NCI-H2196 (cell line): ENCODE measurements at regions not wholly inside any gene's neighbourhood (a gene's known extent, or its start where the extent isn't known, plus 50 kb on each side); places are given as distances from the start of the nearest gene placed in this dataset.
"Not testable (repeated sequence)": the region's sequence is repeated elsewhere in the genome, so short reads cannot be mapped to it uniquely, and the experiment has no call there.

ENCODE experiments used
- DNase-seq: peaks from one replicate; lab custom pipeline; 2025; ENCODE audit not compliant: unreplicated experiment; lab: John Stamatoyannopoulos, UW

DNA sequence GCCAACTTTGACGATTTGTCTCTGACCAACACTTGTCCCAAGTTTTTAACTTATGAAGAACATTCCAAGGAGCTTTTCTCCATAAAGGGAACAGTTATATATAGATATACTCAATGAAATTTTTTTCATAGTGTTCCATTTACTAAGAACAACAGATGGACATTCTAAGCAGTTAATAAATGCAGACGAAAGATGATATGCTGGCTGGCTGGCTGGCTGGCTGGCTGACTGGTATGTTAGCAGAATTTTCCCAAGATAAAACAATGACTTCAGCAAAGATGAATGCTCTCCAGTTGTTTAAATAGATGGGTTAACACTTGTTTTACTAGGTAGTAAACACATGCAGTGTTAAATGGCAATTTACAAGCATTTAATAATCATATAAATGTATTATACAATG lies 62.2 kb downstream of the SPANXN3 start:
- no peak for DNase-seq

DNA sequence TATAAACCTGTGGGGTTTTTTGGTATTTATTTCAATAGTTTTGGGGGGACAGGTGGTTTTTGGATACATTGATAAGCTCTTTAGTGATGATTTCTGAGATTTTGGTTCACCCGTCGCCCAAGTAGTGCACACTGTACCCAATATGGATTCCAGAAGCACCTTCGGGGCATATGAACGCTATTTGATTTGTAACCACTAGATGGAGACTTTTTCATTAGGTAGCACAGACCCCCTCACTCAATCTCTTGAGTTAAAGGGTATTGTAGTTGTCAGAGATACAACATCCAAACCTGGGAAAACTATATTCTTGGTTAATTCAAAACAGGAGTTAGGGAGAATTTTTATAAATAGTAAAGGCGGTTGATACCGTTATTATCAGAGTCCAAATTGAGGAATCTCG lies 79.8 kb downstream of the SPANXN3 start:
- peak; percentile 0 for DNase-seq

DNA sequence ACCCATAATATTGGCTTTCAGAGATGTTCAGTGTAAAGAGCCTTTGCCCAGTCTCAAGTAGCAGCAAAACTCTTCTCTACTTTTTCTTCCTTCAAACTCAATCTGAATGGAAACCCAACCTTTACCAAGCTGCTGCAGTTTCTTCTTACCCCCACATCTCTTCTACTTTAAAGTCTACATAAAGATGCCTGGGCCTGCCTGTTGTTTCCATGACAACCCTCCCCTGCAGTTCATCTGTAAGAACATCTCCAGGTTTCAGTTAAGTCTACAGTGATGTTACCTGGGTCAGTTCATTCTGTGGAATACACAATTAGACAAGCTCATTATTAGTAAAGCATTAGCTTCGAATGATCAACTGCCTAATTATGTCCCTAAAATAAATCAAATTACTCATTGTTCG lies 81.4 kb downstream of the SPANXN3 start:
- no peak for DNase-seq

DNA sequence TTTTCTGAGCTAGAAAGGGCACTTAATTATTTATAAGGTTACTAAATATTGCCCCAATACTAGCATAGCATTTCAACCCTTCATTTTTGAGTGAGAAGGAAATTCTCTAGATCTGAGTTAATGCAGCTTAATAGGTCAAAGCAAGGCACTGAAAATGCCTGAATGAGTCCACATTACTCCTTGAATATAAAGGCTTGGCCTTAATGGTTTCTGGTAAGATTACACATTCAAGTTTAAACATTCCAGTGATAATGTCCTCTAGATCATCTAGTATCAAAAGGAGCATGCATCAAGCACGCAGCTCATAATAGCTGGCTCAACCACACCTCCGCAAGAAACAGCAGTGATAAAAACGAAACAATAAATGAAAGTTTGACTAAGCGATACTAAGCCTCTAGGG lies 87.5 kb downstream of the SPANXN3 start:
- no peak for DNase-seq

DNA sequence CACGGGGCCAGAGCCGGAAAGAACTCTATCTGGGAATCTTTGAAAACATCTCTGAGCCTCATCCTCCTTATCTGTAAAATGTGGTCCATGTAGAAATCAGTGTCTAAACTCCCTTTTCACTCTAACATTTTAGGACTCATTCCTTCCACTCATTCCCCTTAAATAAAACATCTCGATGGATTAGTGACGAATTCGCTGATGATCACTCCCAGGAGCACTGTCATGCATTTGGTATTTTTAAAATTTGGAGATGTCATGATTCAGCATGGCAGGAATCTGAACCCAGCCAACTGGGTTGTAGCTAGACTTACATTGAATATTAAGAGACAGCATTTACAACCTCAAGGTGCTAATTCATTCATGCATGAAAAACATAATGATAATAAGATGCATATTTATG lies 88.1 kb downstream of the SPANXN3 start:
- DNase-seq = no peak

DNA sequence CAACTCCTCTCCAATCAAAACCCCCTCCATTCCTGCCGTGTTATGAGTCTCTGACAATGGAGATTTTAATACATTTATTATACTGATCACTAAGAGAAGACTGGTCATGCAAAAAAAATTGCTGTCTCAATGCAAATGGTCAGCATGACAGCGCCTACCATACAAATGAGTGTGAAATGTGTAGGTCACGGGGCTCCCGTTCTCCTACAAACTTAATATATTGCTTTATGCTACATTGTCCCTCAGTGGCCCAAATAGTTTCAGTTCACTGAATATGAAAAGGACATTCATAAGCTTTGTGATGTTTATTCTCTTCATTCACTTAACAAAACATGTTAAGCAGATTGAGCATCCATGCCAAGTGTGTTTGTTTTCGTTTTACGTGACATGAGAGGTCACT lies 116.1 kb downstream of the SPANXN3 start:
- no peak for DNase-seq

DNA sequence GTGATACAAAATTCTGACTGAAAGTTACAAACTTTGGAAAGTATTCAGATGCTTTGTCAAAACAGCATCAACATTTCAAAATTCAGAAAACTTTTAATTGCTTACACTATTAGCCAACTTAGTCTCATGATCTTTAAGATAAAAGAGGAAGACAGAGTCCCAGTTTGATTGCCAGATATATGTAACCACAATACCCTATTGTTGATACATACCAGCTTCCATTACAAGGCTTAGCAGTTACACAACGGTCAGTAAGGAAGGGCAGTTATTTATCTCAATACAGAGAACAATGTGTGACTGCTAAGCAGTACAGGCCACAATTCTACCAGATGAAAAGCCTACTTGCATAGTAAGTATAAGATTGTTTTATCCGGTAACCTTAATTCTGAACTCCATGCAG lies 138.4 kb downstream of the SPANXN3 start:
- DNase-seq = no peak

DNA sequence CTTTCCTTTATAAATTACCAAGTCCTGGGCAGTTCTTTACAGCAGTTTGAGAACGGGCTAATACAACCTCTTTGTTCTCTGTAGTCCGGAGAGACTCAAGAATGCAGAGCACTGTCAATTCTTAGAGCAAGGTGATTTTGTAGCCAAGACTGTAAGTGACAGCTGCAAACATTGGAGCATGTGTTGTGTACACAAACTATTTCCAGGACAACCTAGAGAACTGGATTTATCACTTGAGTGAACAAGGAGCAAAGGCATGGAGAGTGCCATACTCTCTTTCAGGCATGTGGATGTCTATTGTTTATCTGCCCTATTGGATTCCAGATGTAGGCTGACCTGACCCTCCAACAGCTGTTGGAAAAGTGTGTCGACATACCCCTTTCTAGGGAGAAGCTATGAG lies 153.9 kb downstream of the SPANXN3 start:
- DNase-seq = no peak

DNA sequence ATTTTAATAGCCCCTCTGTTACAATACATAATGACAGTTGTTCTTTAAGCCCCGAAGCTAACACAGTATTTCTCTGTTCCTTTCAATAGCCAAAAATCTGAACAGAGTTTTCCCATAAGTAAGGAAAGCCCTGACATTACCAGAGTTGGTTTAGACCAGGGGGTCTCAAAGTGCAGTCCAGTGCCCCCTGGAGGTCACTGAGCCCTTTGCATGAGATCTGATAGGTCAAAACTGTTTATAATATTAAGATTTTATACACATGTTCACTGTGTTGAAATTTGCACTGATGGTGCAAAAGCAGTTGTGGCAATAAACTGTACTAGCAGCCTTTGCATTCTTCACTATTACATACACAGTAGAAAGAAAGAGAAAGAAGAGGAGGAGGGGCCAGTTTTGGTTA lies 177.1 kb downstream of the SPANXN3 start:
- DNase-seq = no peak

DNA sequence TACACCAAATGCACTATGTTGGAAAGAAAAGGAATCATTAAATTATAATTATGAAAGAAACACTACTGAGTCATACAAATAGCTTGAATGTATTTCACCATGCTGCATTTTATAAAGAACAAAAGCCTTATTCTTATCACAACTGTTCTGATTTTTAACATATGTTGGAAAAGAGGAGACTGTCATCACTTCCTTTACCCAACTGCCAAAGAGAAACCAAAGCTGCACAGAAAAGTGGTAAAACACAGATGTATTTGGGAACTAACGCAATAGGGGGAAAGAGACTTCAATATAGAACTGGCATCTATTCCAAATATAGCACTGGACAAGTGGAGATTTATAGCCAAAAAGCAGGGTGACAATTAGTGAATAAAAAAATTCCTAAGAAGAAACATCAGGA lies 181.0 kb downstream of the SPANXN3 start:
- no peak for DNase-seq

DNA sequence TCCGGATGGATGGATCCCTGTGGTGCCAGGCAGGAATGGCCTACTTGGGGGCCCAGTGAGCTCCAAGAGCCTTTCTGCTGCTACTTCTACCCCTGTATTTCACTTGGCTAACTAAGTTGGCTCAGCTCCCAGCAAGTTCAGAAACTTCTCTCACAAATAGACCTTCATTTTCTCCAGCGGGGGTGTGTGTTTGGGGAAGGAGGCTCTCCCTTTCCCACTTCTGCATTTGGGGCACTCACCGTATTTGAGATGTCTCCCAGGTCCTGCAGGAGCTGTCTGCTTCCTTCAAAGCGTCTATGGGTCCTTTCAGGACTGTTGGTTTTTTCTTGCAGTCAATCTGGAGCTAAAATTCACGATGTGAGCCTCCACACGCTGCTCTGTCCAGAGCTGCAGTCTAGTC lies 197.7 kb downstream of the SPANXN3 start:
- DNase-seq = no peak

DNA sequence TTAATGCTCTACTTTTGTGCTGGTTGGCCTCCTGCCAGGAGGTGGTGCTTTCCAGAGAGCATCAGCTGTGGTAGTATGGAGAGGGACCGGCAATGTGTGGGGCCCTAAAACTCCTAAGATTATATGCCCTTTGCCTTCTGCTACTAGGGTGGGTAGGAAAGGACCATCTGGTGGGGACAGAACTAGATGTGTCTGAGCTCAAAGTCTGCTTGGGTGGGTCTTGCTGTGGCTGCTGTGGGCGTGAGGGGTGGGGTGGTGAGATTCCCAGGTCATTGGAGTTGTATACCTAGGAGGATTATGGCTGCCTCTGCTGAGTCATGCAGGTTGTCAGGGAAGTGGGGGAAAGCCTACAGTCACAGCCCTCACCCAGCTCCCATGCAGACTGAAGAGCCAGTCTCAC lies 198.4 kb downstream of the SPANXN3 start:
- DNase-seq = not testable (repeated sequence)

DNA sequence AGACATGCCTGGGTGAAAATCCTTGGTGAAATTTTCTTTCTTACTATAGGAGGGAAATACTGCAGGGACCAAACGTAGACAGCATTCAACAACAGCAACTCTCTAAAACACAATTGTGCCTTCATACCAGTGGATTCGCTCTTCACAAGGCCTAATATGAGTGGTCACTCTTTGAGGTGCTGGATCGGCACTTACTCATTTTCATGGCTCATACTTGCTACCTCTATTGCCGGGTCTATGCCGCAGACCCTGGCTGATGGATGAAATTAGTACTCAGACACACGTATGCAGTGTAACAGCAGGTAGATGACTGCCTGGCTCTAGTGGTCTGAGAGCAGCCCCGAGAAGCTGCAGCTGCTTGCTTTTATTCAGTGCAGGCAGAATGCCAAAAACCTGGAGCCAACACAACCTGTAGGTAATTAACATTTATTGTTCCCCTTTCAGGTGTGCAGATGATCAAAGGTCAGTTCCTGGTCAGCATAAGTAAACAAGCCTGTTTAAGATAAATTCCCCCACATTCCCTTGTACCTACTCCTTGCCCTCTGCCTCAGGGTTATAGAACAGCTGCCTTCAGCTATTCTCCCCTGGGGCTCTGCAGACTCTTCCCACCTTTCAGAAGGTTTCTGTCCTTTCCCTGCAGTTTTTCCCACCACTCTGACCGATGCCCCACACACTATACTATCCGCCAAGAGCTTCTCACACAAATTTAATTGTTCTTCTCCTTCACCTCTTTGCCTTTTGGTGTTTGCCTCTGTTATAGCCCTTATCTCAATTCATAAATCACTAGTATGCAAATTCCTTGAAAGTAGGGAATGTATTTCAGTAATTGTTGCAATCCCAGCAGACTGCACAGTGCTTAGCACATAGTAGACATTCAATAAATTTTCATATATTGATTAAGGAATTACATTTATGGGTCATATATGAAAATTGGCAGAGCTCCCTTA lies 210.0 kb downstream of the SPANXN3 start:
- peak; percentile 9 for DNase-seq

DNA sequence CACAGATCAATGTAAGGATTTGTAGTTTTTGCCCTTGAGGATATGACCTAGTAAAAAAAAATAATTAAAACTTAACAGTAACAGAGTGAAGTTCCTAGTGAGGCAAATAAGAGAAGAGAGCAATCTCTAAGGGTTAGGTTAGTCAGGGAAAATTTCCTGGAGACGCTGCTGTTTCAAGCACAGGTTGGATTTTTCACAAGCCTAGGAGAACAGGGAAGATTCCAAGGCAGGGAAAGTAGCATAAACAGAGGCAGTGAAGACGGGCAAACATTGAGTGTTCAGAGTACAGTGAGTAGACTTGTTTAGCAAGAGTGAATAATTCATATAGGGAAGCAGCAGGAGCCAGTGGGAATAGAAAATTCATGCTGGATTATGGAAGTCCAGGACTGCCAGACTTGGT lies 212.8 kb downstream of the SPANXN3 start:
- DNase-seq = no peak

DNA sequence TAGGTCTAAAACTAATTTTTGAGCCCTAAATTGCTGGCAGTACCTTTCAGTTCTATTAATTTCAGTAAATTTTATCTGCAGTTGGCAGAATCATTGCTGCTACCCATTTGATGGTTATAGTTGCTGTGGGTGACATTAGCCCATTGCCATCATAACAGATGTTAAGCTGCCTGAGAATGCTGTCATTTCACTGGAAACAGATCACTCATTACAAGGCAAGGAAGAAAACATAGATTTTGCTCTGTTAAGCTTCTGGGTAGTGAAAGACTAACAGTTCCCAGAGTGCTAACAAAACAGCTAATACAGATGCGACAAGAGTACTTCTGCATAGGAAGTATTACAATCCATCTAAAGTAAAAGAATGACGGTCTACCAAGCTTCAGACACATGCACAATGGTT lies 213.2 kb downstream of the SPANXN3 start:
- no peak for DNase-seq

DNA sequence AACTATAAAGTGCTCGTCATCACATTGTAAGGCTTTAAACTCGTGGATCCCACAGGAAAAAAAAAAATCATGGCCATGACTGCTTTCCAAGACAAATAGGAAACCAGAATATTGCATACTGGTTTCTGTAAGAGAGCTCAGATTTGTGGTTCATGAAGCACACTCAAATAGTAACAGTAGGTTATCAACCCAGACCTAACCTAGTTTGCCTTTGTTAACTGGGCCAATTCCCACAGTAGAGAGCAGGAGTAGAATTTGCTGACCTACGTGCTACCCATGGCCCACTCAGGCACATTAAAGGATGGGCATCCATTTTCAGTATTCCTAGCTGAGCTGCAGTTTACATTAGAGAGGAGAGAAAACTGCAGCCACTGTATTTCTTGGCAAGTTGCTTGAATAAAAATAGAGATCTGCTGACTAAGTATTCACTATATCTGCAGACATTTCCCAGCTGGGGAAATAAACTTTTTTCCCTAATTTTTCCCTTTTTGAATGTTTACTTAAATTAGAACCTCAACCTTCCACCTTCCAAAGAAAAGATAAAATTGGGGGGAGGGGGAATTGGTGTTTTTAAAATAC lies 218.5 kb downstream of the SPANXN3 start:
- no peak for DNase-seq

DNA sequence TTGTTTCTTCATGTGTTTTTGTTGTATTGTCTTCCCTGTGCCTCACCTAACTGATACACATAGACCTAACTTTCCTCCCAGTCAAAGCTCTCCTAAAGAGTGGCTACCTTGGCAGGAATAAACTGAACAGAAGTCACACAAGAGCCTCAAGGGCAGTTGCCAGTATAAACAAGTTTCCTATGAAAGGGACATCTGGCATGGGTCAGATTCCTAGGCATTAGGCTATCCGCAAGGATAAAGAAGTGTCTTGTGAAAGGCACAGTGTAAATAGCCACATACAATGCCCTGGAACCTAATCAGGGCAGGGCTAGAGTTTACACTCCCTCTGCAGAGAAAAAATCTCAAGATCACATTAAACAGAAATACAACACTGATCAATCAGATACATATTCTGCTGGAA lies 220.8 kb downstream of the SPANXN3 start:
- peak; percentile 15 for DNase-seq

DNA sequence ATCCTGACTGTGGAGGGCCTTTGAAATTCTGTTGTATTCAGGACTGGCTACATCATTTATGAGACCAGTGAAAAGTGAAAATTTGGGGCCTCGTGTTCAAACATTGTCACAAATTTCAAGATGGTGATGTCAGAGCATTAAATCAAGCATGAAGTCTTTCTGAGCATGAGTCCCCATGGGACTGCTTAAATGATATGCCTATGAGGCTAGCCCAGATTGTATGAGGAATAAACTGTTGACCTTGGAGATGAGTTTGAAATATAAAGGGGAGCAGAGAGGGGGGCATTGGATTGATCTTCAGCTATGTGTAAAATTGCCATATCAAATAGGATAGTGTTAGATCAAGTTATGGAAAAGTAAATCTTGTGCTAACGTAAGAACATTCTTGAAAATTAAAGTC lies 230.0 kb downstream of the SPANXN3 start:
- no peak for DNase-seq

DNA sequence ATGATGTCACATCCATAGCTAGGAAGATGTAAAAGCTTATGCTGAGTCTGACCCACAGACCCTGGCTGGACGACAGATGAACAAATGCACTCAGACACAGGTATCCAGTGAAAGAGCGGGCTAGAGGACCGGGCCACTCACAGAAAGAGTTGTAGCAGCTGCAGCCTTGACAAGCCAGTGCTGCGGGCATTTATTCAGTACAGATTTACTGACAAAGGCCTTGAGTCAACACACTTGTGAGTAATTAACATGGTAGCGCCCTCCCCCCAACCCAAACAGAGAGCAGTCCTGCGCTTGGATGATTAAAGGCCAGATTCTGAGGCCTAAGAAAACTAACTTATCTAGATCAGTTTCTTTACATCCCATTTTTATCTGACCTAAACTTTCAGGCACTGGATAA lies 244.6 kb downstream of the SPANXN4 start:
- no peak for DNase-seq

DNA sequence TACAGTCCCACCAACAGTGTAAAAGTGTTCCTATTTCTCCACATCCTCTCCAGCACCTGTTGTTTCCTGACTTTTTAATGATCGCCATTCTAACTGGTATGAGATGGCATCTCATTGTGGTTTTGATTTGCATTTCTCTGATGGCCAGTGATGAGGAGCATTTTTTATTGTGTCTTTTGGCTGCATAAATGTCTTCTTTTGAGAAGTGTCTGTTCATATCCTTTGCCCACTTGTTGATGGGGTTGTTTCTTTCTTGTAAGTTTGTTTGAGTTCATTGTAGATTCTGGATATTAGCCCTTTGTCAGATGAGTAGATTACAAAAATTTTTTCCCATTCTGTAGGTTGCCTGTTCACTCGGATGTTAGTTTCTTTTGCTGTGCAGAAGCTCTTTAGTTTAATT lies 218.9 kb downstream of the SPANXN4 start:
- DNase-seq = not testable (repeated sequence)

DNA sequence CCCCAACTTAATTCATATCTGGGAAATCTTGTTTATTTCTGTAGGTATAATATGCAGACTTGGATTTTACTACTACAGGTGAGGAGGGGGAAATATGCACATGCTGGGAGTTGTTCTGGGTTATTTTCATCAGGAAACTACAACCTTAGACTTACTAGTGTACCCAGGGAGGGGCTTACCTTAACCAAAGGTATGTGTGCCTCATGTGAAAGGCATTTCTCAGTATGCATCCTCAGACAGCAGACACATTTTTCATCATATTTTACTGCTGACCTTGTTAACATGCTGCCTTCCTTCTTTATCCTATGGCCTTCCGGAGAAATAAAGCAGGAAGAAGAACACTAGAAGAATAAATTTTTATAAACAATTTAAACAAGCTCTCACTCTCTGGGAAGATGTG lies 214.9 kb downstream of the SPANXN4 start:
- DNase-seq = no peak

DNA sequence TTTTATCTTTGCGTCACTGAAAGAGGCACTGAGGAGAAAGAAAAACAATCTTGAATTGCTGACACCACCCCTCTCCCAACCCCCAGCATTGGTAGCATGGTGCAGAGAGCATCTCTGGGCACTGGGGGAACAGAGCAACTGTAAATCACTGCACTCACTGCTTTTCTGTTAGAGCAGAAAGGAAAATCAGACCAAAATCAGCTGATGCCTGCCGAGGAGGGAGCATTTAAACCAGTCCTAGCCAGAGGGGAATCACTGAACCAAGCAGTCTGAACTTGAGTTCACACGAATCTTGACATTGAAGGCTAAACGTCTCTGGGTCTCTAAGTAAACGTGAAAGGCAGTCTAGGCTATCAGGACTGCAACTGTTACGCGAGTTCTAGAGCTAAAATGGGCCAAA lies 205.8 kb downstream of the SPANXN4 start:
- DNase-seq = no peak

DNA sequence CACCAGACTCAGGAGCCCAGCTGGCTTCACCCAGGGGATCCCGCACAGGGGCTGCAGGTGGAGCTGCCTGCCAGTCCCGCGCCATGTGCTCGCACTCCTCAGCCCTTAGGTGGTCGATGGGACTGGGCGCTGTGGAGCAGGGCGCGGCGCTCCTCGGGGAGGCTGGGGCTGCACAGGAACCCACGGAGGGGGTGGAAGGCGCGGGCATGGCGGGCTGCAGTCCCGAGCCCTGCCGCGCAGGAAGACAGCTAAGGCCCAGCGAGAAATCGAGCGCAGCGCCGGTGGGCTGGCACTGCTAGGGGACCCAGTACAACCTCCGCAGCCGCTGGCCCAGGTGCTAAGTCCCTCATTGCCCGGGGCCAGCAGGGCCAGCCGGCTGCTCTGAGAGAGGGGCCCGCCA lies 202.9 kb downstream of the SPANXN4 start:
- DNase-seq = not testable (repeated sequence)
